Ishikawa (cell line): ENCODE measurements at regions not wholly inside any gene's neighbourhood (a gene's known extent, or its start where the extent isn't known, plus 50 kb on each side); places are given as distances from the start of the nearest gene placed in this dataset.

Source experiments
- CEBPB ChIP-seq: IDR thresholded peaks from 2 replicates; pipeline ENCODE4 v1.6.1; 2012
- CREB1 ChIP-seq: IDR thresholded peaks from 2 replicates; pipeline ENCODE4 v1.6.1; 2012; ENCODE audit warnings: low read depth
- EGR1 ChIP-seq: IDR thresholded peaks from 2 replicates; pipeline ENCODE4 v1.6.1; 2012
- EP300 ChIP-seq: IDR thresholded peaks from 2 replicates; pipeline ENCODE4 v1.6.1; 2012; ENCODE audit warnings: borderline replicate concordance
- FOXM1 ChIP-seq: IDR thresholded peaks from 2 replicates; pipeline ENCODE4 v1.6.1; 2012; ENCODE audit warnings: low read depth, borderline replicate concordance
- MAX ChIP-seq: IDR thresholded peaks from 2 replicates; pipeline ENCODE4 v1.6.1; 2012
- NFIC ChIP-seq: IDR thresholded peaks from 2 replicates; pipeline ENCODE4 v1.6.1; 2012
- RAD21 ChIP-seq: IDR thresholded peaks from 2 replicates; pipeline ENCODE4 v1.6.1; 2012; ENCODE audit warnings: low read depth
- TAF1 ChIP-seq: IDR thresholded peaks from 2 replicates; pipeline ENCODE4 v1.6.1; 2012; ENCODE audit warnings: low read depth, mild to moderate bottlenecking
- TCF12 ChIP-seq: IDR thresholded peaks from 2 replicates; pipeline ENCODE4 v1.6.1; 2012; ENCODE audit warnings: low read depth
- TEAD4 ChIP-seq: IDR thresholded peaks from 2 replicates; pipeline ENCODE4 v1.6.1; 2012
- USF1 ChIP-seq: IDR thresholded peaks from 2 replicates; pipeline ENCODE4 v1.6.1; 2012
- YY1 ChIP-seq: IDR thresholded peaks from 2 replicates; pipeline ENCODE4 v1.6.1; 2012; ENCODE audit warnings: low read depth
- ZBTB7A ChIP-seq: IDR thresholded peaks from 2 replicates; pipeline ENCODE4 v1.6.1; 2012; ENCODE audit warnings: low read depth
- TF ChIP-seq, protein P1 (sequence below): IDR thresholded peaks from 2 replicates; pipeline ENCODE4 v1.6.1; 2012; ENCODE audit warnings: low read depth, mild to moderate bottlenecking

DNA sequence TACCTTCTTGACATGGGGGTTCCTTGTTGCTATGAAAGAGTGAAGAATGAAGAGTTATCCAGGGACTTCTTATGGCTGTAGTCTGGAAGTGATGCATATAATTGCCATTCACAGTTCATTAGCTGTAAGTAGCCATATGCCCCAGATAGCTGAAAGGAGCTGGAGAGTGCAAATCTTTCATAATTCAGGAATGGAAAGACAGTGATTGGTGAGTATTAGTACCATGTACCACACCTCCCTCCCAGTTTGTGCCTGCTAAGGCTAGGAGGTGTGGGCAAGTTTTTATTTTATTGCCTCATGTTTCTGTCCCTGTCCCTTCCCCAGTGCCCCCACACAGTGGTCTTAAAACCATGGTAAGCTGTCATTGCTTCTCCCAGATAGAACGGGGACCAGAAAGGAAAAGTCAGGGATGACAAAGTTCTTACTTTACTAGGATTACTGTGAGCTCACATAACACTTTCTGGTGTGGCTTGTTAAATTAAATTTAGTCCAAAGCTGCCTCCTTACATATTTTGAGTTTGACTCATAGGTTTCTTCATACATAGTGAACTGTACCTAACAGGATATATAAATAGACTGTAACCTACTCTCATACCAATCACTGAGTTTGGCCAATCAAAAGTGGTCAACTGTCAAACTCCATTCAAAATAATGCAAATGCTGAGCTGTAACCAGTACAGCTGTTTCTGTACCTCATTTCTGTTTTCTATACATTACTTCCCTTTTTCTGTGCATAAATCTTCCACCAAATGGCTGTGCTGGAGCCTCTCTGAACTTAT is 119.4 kb downstream of the RFPL4B start:
- TF ChIP-seq NFIC (no peak), EP300 (no peak), EGR1 (no peak), TEAD4 (no peak), RAD21 (no peak), USF1 (no peak), CREB1 (no peak), ZBTB7A (no peak)
- TF ChIP-seq, protein P1, sequence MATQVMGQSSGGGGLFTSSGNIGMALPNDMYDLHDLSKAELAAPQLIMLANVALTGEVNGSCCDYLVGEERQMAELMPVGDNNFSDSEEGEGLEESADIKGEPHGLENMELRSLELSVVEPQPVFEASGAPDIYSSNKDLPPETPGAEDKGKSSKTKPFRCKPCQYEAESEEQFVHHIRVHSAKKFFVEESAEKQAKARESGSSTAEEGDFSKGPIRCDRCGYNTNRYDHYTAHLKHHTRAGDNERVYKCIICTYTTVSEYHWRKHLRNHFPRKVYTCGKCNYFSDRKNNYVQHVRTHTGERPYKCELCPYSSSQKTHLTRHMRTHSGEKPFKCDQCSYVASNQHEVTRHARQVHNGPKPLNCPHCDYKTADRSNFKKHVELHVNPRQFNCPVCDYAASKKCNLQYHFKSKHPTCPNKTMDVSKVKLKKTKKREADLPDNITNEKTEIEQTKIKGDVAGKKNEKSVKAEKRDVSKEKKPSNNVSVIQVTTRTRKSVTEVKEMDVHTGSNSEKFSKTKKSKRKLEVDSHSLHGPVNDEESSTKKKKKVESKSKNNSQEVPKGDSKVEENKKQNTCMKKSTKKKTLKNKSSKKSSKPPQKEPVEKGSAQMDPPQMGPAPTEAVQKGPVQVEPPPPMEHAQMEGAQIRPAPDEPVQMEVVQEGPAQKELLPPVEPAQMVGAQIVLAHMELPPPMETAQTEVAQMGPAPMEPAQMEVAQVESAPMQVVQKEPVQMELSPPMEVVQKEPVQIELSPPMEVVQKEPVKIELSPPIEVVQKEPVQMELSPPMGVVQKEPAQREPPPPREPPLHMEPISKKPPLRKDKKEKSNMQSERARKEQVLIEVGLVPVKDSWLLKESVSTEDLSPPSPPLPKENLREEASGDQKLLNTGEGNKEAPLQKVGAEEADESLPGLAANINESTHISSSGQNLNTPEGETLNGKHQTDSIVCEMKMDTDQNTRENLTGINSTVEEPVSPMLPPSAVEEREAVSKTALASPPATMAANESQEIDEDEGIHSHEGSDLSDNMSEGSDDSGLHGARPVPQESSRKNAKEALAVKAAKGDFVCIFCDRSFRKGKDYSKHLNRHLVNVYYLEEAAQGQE = no peak

GRCh38 chr6:112468359-112468758 is 121.2 kb downstream of the RFPL4B start:
- TF ChIP-seq, protein P1 = no peak
- peak; percentile 79 for TF ChIP-seq TEAD4
- no peak for TF ChIP-seq TAF1

- no peak for TF ChIP-seq TCF12
- no peak for TF ChIP-seq TEAD4
- no peak for TF ChIP-seq EGR1
- no peak for TF ChIP-seq RAD21
- no peak for TF ChIP-seq CREB1
- TF ChIP-seq FOXM1 = no peak
- TF ChIP-seq EP300 = no peak
- TF ChIP-seq MAX = no peak
- TF ChIP-seq CEBPB = no peak
- TF ChIP-seq TAF1 = no peak
- TF ChIP-seq, protein P1 = no peak
- no peak for TF ChIP-seq ZBTB7A
- TF ChIP-seq YY1 = no peak
Measured at GRCh38 chr6:112469306-112469705, 122.2 kb downstream of the RFPL4B start.

GRCh38 chr6:112470376-112470775 is 123.2 kb downstream of the RFPL4B start:
- TF ChIP-seq CREB1 = no peak
- TF ChIP-seq EGR1 = no peak
- TF ChIP-seq, protein P1 = no peak
- TF ChIP-seq NFIC = no peak
- TF ChIP-seq YY1 = no peak
- TF ChIP-seq EP300 = no peak
- no peak for TF ChIP-seq ZBTB7A
- TF ChIP-seq MAX = no peak
- no peak for TF ChIP-seq TAF1
